Activated CD4-positive, alpha-beta T cell treated with anti-CD3 and anti-CD28 coated beads for 24 hours (primary cell): ENCODE measurements at regions not wholly inside any gene's neighbourhood (a gene's known extent, or its start where the extent isn't known, plus 50 kb on each side); places are given as distances from the start of the nearest gene placed in this dataset.
"Not testable (repeated sequence)": the region's sequence is repeated elsewhere in the genome, so short reads cannot be mapped to it uniquely, and the experiment has no call there.

Source experiments
- DNase-seq, 2 donors: peaks; one replicate each; pipeline ENCODE4 v3.0.0-alpha.2; 2020; ENCODE audit warnings: low read depth in 2 of 2

- not testable (repeated sequence) for DNase-seq
Measured at GRCh38 chr2:89537862-89538261, 846.4 kb downstream of the RPIA start.

- DNase-seq: not testable (repeated sequence)
Measured at GRCh38 chr2:89544110-89544509, 852.6 kb downstream of the RPIA start.

GRCh38 chr2:89579154-89579553 lies 887.7 kb downstream of the RPIA start:
- DNase-seq: not testable (repeated sequence)

GRCh38 chr2:89582816-89583215 lies 891.3 kb downstream of the RPIA start:
- DNase-seq: not testable (repeated sequence)

GRCh38 chr2:89584046-89584445 lies 892.6 kb downstream of the RPIA start:
- not testable (repeated sequence) for DNase-seq

- not testable (repeated sequence) for DNase-seq
Measured at GRCh38 chr2:89584868-89585557, 893.5 kb downstream of the RPIA start.

- DNase-seq: peak in 1 of 2 donors; percentile 4
Measured at GRCh38 chr2:89585558-89585920, 894.1 kb downstream of the RPIA start.

GRCh38 chr2:89599843-89600242 lies 908.4 kb downstream of the RPIA start:
- DNase-seq: not testable (repeated sequence)

GRCh38 chr2:89606514-89606913 lies 915.0 kb downstream of the RPIA start:
- DNase-seq: not testable (repeated sequence)

- DNase-seq: not testable (repeated sequence)
Measured at GRCh38 chr2:89610207-89610926, 918.9 kb downstream of the RPIA start.

GRCh38 chr2:89610927-89611515 lies 919.5 kb downstream of the RPIA start:
- not testable (repeated sequence) for DNase-seq

GRCh38 chr2:89611710-89612109 lies 920.2 kb downstream of the RPIA start:
- DNase-seq: not testable (repeated sequence)

- not testable (repeated sequence) for DNase-seq
Measured at GRCh38 chr2:89649268-89649667, 957.8 kb downstream of the RPIA start.

- DNase-seq: not testable (repeated sequence)
Measured at GRCh38 chr2:89679254-89679653, 987.8 kb downstream of the RPIA start.
